Transverse colon (tissue), 4 donors: ENCODE measurements at regions not wholly inside any gene's neighbourhood (a gene's known extent, or its start where the extent isn't known, plus 50 kb on each side); places are given as distances from the start of the nearest gene placed in this dataset.

Experiments
- DNase-seq: peaks from one replicate; pipeline ENCODE4 v3.0.0-alpha.2; 2019
- H3K27ac ChIP-seq, 4 donors: fragments of 200-600 bp; sonication (generic); 2 replicates each; pipeline ENCODE4 v1.5.1; 2016 to 2018; ENCODE audit warnings: inconsistent platforms in 4 of 4
- H3K27me3 ChIP-seq: fragments of 200-600 bp; sonication (generic); 2 replicates; pipeline ENCODE4 v1.5.1; 2017; ENCODE audit warnings: inconsistent platforms
- H3K36me3 ChIP-seq, 4 donors: fragments of 200-600 bp; sonication (generic); 2 replicates each; pipeline ENCODE4 v1.5.1; 2017 to 2019; ENCODE audit warnings: inconsistent platforms in 4 of 4
- H3K4me1 ChIP-seq, 4 donors: fragments of 200-600 bp; sonication (generic); 2 replicates each; pipeline ENCODE4 v1.5.1; 2017 to 2020; ENCODE audit warnings: inconsistent platforms in 4 of 4
- H3K4me3 ChIP-seq, 4 donors: fragments of 200-600 bp; sonication (generic); 1 replicate in 1 of 4; 2 replicates in 3 of 4; pipeline versions ENCODE4 v1.5.1 to v1.6.1; 2017 to 2019; ENCODE audit warnings: inconsistent platforms in 4 of 4
- H3K9me3 ChIP-seq, 2 donors: fragments of 200-600 bp; sonication (generic); 2 replicates each; pipeline ENCODE4 v1.5.1; 2017 to 2019; ENCODE audit warnings: inconsistent platforms in 2 of 2
- CTCF ChIP-seq, 5 experiments: fragments of 200-600 bp in 3 of 5; fragments of 450-650 bp in 2 of 5; sonication (generic) in 3 of 5; IDR thresholded peaks; 1 replicate in 2 of 5; 2 replicates in 3 of 5; pipeline ENCODE4 v1.5.1; 2016 to 2017; ENCODE audit warnings: antibody characterized with exemption in 5 of 5, inconsistent platforms in 3 of 5, mild to moderate bottlenecking in 2 of 5, moderate library complexity in 1 of 5
- EP300 ChIP-seq: sonication (generic); formaldehyde crosslinking; IDR thresholded peaks from one replicate; pipeline ENCODE4 v1.6.1; 2017; ENCODE audit warnings: antibody characterized with exemption, low read depth
- POLR2A ChIP-seq: fragments of 450-650 bp; IDR thresholded peaks from one replicate; pipeline ENCODE4 v1.6.1; 2016; ENCODE audit warnings: antibody characterized with exemption, mild to moderate bottlenecking, moderate library complexity
- POLR2AphosphoS5 ChIP-seq, 3 donors: sonication (generic); formaldehyde crosslinking; IDR thresholded peaks; one replicate each; pipeline ENCODE4 v1.6.1; 2016; ENCODE audit warnings: antibody characterized with exemption in 3 of 3
- WGBS, 2 donors: methylation state at CpG; one replicate each; pipeline ENCODE4 v1.1.5; 2018; ENCODE audit warnings: low coverage in 1 of 2; 5-methylcytosine and 5-hydroxymethylcytosine counted together
- in situ Hi-C, 4 donors: fragments of 200-750 bp; cut with MboI; loops; one replicate each; pipeline versions ENCODE4 v1.15.0 to v1.15.1; 2017; ENCODE audit warnings: low sequenced_read_pairs in 3 of 4, low pct_ligation_motif_present in 1 of 4, low pct_unique_long_range_greater_than_20kb in 1 of 4
- intact Hi-C: fragments of 100-400 bp; cut with DNase I; formaldehyde crosslinking; loops from one replicate; pipeline ENCODE4 v1.15.1; 2023; ENCODE audit warnings: low total_unique reads

- no peaks in the 10 kb centered on the region for H3K36me3 ChIP-seq
- WGBS, 2 donors: 73 to 81% methylated on average over 3 of the region's 3 CpGs
- H3K9me3 ChIP-seq: no peaks in the 10 kb centered on the region
- H3K27me3 ChIP-seq: no peaks in the 10 kb centered on the region
- no peak for DNase-seq
- H3K27ac ChIP-seq: no peak overlapping the region
- no peak for TF ChIP-seq CTCF (IDR thresholded peaks at IDR 0.05)
- no peak for TF ChIP-seq POLR2AphosphoS5 (IDR thresholded peaks at IDR 0.05)
- no peak for TF ChIP-seq EP300
- no peak for TF ChIP-seq POLR2A
- intact Hi-C loops: no loop called here
- no peak overlapping the region for H3K4me3 ChIP-seq
- H3K4me1 ChIP-seq: no peaks in the 10 kb centered on the region
- in situ Hi-C loops: loop anchor here in 1 of 4 donors (25.0 kb wide), 1 partner anchor 384 kb away; no protein-coding TSS in a partner anchor
Measured at GRCh38 chr1:214202992-214203391, 78.0 kb upstream of the SMYD2 start.

- Histone ChIP-seq H3K27ac (no peak overlapping the region), H3K4me3 (no peak overlapping the region), H3K27me3 (no peaks in the 10 kb centered on the region), H3K9me3 (no peaks in the 10 kb centered on the region), H3K36me3 (no peaks in the 10 kb centered on the region), H3K4me1 (no peaks in the 10 kb centered on the region)
- DNase-seq: no peak
- in situ Hi-C loops (loop anchor here in 1 of 4 donors (25.0 kb wide), 1 partner anchor 382 kb away; no protein-coding TSS in a partner anchor), intact Hi-C loops (no loop called here)
- no peak for TF ChIP-seq POLR2A
- 65 to 73% methylated on average over 3 to 8 of the region's 8 CpGs for WGBS, 2 donors
Measured at GRCh38 chr1:214205053-214205452, 75.9 kb upstream of the SMYD2 start.

- DNase-seq: no peak
- Histone ChIP-seq H3K36me3 (no peaks in the 10 kb centered on the region), H3K9me3 (no peaks in the 10 kb centered on the region), H3K27ac (no peak overlapping the region), H3K4me1 (no peaks in the 10 kb centered on the region), H3K27me3 (no peaks in the 10 kb centered on the region), H3K4me3 (no peak overlapping the region)
- intact Hi-C loops: no loop called here
- TF ChIP-seq EP300 (no peak), POLR2AphosphoS5 (IDR thresholded peaks at IDR 0.05) (no peak), CTCF (IDR thresholded peaks at IDR 0.05) (no peak), POLR2A (no peak)
- in situ Hi-C loops: loop anchor here in 1 of 4 donors (25.0 kb wide), 1 partner anchor 379 kb away; no protein-coding TSS in a partner anchor
- WGBS, 2 donors: 60 to 89% methylated on average over 1 to 14 of the region's 14 CpGs
Measured at GRCh38 chr1:214208460-214208859, 72.5 kb upstream of the SMYD2 start.

DNA sequence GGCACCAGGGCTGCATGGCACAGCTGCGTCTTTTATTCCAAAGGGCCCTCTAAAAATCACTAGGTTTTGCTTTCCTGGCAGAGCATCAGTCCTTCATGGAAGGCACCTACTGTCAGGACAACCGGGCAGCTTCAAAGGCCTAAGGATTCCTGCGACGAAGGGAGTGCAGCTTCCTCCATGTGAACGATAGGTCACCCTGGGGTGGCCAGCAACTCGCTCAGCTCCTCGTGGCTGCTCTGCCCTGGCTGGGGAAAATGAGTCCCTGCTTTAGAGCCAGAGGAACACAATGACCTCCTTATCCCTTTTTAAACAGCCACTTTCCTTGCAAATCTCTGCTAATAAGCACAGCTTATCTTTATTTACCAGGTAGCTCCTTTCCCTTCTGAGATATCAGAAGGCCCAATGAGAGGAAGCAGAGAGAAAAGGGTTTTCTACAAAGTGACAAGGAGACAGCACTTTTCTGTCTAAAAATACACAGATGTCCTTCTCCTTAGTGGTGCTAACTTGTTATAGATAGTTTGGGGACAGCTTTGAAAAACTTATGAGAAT is 71.6 kb upstream of the SMYD2 start:
- intact Hi-C loops (no loop called here), in situ Hi-C loops (loop anchor here in 1 of 4 donors (25.0 kb wide), 1 partner anchor 378 kb away; no protein-coding TSS in a partner anchor)
- no peak for DNase-seq
- Histone ChIP-seq H3K4me1 (peaks cover 0 to 3% (median 3%) of the 10 kb centered on the region in 4 donors), H3K36me3 (no peaks in the 10 kb centered on the region), H3K27me3 (no peaks in the 10 kb centered on the region), H3K9me3 (no peaks in the 10 kb centered on the region), H3K27ac (no peak overlapping the region), H3K4me3 (no peak overlapping the region)
- WGBS, 2 donors: 70 to 90% methylated on average over 2 to 7 of the region's 7 CpGs
- no peak for TF ChIP-seq CTCF (IDR thresholded peaks at IDR 0.05)
- TF ChIP-seq POLR2A: no peak
- no peak for TF ChIP-seq EP300
- no peak for TF ChIP-seq POLR2AphosphoS5 (IDR thresholded peaks at IDR 0.05)

GRCh38 chr1:214213136-214213535 is 67.8 kb upstream of the SMYD2 start:
- no peaks in the 10 kb centered on the region for H3K36me3 ChIP-seq
- H3K9me3 ChIP-seq: no peaks in the 10 kb centered on the region
- H3K4me3 ChIP-seq: no peak overlapping the region
- intact Hi-C loops (loop anchor here (5.0 kb wide), 1 partner anchor 119 kb away; no protein-coding TSS in a partner anchor), in situ Hi-C loops (loop anchor here in 1 of 4 donors (25.0 kb wide), 1 partner anchor 374 kb away; no protein-coding TSS in a partner anchor)
- DNase-seq: no peak
- peaks cover 0 to 4% (median 3%) of the 10 kb centered on the region in 4 donors for H3K4me1 ChIP-seq
- H3K27me3 ChIP-seq: peaks cover 2% of the 10 kb centered on the region
- TF ChIP-seq CTCF (IDR thresholded peaks at IDR 0.05) (no peak), EP300 (no peak), POLR2AphosphoS5 (IDR thresholded peaks at IDR 0.05) (no peak), POLR2A (no peak)
- no peak overlapping the region for H3K27ac ChIP-seq
- 48 to 53% methylated on average over 2 to 4 of the region's 4 CpGs for whole genome bisulfite sequencing, 2 donors
